ENCODE measurements at regions not wholly inside any gene's neighbourhood (a gene's known extent, or its start where the extent isn't known, plus 50 kb on each side); places are given as distances from the start of the nearest gene placed in this dataset.

GRCh38 chr3:130260918-130261317 lies 84.6 kb upstream of the COL6A5 start:
- no peak for DNase-seq (ENCODE audit: low read depth)

GRCh38 chr3:130263708-130264107 lies 81.8 kb upstream of the COL6A5 start:
- DNase-seq (ENCODE audit: low read depth) = no peak

- no peak for DNase-seq (ENCODE audit: low read depth)
These were observed 78.7 kb upstream of the COL6A5 start for GRCh38 chr3:130266817-130267216.

GRCh38 chr3:130276203-130276803 lies 69.2 kb upstream of the COL6A5 start:
- peak; percentile 48 for DNase-seq (ENCODE audit: low read depth)

- DNase-seq (ENCODE audit: low read depth) = no peak
These were observed 56.8 kb upstream of the COL6A5 start for GRCh38 chr3:130288670-130289069.

- DNase-seq (ENCODE audit: low read depth) = no peak
These were observed 54.3 kb upstream of the COL6A5 start for GRCh38 chr3:130291148-130291547.

- DNase-seq (ENCODE audit: low read depth) = no peak
These were observed 52.2 kb upstream of the COL6A5 start for GRCh38 chr3:130293247-130293646.

All from RPMI7951 (cell line).